GM12891 (cell line): ENCODE measurements at regions not wholly inside any gene's neighbourhood (a gene's known extent, or its start where the extent isn't known, plus 50 kb on each side); places are given as distances from the start of the nearest gene placed in this dataset.

Source experiments
- POLR2A ChIP-seq: IDR thresholded peaks from 2 replicates; pipeline ENCODE4 v1.6.1; 2011; ENCODE audit warnings: low read depth, low read length, control low read depth
- POLR2AphosphoS5 ChIP-seq: IDR thresholded peaks from 2 replicates; pipeline ENCODE4 v1.6.1; 2011; ENCODE audit warnings: low read depth, low read length, control low read depth
- TAF1 ChIP-seq: IDR thresholded peaks from 2 replicates; pipeline ENCODE4 v1.6.1; 2011; ENCODE audit warnings: low read depth, low read length, control low read depth

- TF ChIP-seq TAF1 (no peak), POLR2A (no peak), POLR2AphosphoS5 (no peak)
These were observed 143.6 kb upstream of the SALL4 start for GRCh38 chr20:51945881-51946280.
